ENCODE measurements at regions not wholly inside any gene's neighbourhood (a gene's known extent, or its start where the extent isn't known, plus 50 kb on each side); places are given as distances from the start of the nearest gene placed in this dataset.

DNA sequence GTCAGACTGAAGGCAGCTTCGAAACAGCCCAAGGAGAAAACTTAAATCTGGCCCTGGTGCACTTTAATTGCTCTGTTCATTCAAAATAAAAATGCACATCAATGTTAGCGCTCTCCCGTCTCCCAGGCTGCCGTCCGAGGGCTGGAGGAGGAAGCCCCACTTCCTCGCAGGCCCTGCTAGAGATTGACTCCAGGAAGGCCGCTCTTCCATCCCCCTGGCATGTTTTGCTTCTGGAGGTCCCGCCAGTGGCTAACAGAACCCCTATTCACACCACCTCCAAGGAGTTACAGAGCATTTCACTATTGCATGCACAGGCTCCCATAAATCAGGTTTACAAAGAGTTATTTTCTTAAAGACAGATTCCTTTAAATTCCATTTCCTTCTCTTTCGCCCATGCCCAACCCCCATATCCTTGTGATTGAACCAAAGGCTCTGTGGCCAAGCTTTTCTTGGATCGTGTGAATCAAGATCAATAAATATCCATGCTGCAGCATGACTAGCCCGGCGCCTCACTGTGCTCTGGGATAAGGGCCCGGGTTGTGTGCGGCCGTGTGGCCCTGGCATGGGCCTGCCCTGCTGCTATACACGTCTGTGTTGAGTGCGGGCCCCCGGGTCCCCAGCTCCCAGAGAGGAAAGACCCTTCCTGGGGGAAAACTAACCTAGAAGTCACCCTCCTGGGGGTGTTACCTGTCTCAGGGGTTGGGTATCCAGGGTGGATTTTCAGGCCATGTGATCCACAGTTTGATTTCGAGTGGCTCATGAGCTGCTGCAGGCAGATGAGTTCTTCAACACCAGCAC is 118.7 kb upstream of the GDF10 start:
- no peak for DNase-seq (ENCODE audit: low read depth, low spot score)
- H3K9ac ChIP-seq (ENCODE audit: insufficient read length, low read depth) = no peak overlapping the region
- H3K36me3 ChIP-seq (ENCODE audit: insufficient read depth, insufficient read length, low read length) = no peaks in the 10 kb centered on the region
- no peaks in the 10 kb centered on the region for H3K9me3 ChIP-seq (ENCODE audit: insufficient read depth, low read length)
- TF ChIP-seq SUZ12 (IDR thresholded peaks at IDR 0.05; ENCODE audit: extremely low read depth, insufficient read depth, insufficient read length) (no peak), YY1 (IDR thresholded peaks at IDR 0.05; ENCODE audit: insufficient read depth, insufficient read length) (no peak), ZNF274 (IDR thresholded peaks at IDR 0.05; ENCODE audit: low read depth, low read length) (no peak)
- H3K27me3 ChIP-seq (ENCODE audit: insufficient read depth, insufficient read length) = no peaks in the 10 kb centered on the region
- no peaks in the 10 kb centered on the region for H3K4me1 ChIP-seq (ENCODE audit: insufficient read depth, insufficient read length)
- no peak overlapping the region for H3K4me3 ChIP-seq (ENCODE audit: insufficient read length, low read depth)

GRCh38 chr10:47182934-47183703 is 116.9 kb upstream of the GDF10 start:
- H3K36me3 ChIP-seq (ENCODE audit: insufficient read depth, insufficient read length, low read length) = no peaks in the 10 kb centered on the region
- no peaks in the 10 kb centered on the region for H3K4me1 ChIP-seq (ENCODE audit: insufficient read depth, insufficient read length)
- DNase-seq (ENCODE audit: low read depth, low spot score) = no peak
- no peak for TF ChIP-seq YY1 (IDR thresholded peaks at IDR 0.05; ENCODE audit: insufficient read depth, insufficient read length)
- TF ChIP-seq ZNF274 (IDR thresholded peaks at IDR 0.05; ENCODE audit: low read depth, low read length) = no peak
- no peak for TF ChIP-seq SUZ12 (IDR thresholded peaks at IDR 0.05; ENCODE audit: extremely low read depth, insufficient read depth, insufficient read length)
- no peak overlapping the region for H3K4me3 ChIP-seq (ENCODE audit: insufficient read length, low read depth)
- H3K9me3 ChIP-seq (ENCODE audit: insufficient read depth, low read length) = no peaks in the 10 kb centered on the region
- no peaks in the 10 kb centered on the region for H3K27me3 ChIP-seq (ENCODE audit: insufficient read depth, insufficient read length)
- no peak overlapping the region for H3K9ac ChIP-seq (ENCODE audit: insufficient read length, low read depth)

GRCh38 chr10:47183704-47184041 is 116.3 kb upstream of the GDF10 start:
- no peak for DNase-seq (ENCODE audit: low read depth, low spot score)
- Histone ChIP-seq H3K36me3 (ENCODE audit: insufficient read depth, insufficient read length, low read length) (no peaks in the 10 kb centered on the region), H3K9ac (ENCODE audit: insufficient read length, low read depth) (no peak overlapping the region), H3K4me1 (ENCODE audit: insufficient read depth, insufficient read length) (no peaks in the 10 kb centered on the region), H3K4me3 (ENCODE audit: insufficient read length, low read depth) (no peak overlapping the region), H3K27me3 (ENCODE audit: insufficient read depth, insufficient read length) (no peaks in the 10 kb centered on the region), H3K9me3 (ENCODE audit: insufficient read depth, low read length) (peaks cover under 1% of the 10 kb centered on the region; the same call in 1 of the 2 replicates)
- no peak for TF ChIP-seq SUZ12 (IDR thresholded peaks at IDR 0.05; ENCODE audit: extremely low read depth, insufficient read depth, insufficient read length)

- H3K27me3 ChIP-seq (ENCODE audit: insufficient read depth, insufficient read length) = no peaks in the 10 kb centered on the region
These were observed 115.7 kb upstream of the GDF10 start for GRCh38 chr10:47184273-47184672.

GRCh38 chr10:47184724-47185330 is 115.2 kb upstream of the GDF10 start:
- Histone ChIP-seq H3K4me1 (ENCODE audit: insufficient read depth, insufficient read length) (no peaks in the 10 kb centered on the region), H3K9ac (ENCODE audit: insufficient read length, low read depth) (no peak overlapping the region), H3K9me3 (ENCODE audit: insufficient read depth, low read length) (peaks cover 12% of the 10 kb centered on the region; the same call in 1 of the 2 replicates), H3K4me3 (ENCODE audit: insufficient read length, low read depth) (no peak overlapping the region), H3K27me3 (ENCODE audit: insufficient read depth, insufficient read length) (no peaks in the 10 kb centered on the region), H3K36me3 (ENCODE audit: insufficient read depth, insufficient read length, low read length) (no peaks in the 10 kb centered on the region)
- TF ChIP-seq ZNF274 (IDR thresholded peaks at IDR 0.05; ENCODE audit: low read depth, low read length) = no peak
- no peak for TF ChIP-seq YY1 (IDR thresholded peaks at IDR 0.05; ENCODE audit: insufficient read depth, insufficient read length)
- TF ChIP-seq SUZ12 (IDR thresholded peaks at IDR 0.05; ENCODE audit: extremely low read depth, insufficient read depth, insufficient read length) = no peak
- no peak for DNase-seq (ENCODE audit: low read depth, low spot score)

More at GRCh38 chr10:47184273-47184672, 115.7 kb upstream of the GDF10 start:
- TF ChIP-seq ZNF274 (IDR thresholded peaks at IDR 0.05; ENCODE audit: low read depth, low read length) (no peak), SUZ12 (IDR thresholded peaks at IDR 0.05; ENCODE audit: extremely low read depth, insufficient read depth, insufficient read length) (no peak), YY1 (IDR thresholded peaks at IDR 0.05; ENCODE audit: insufficient read depth, insufficient read length) (no peak)
- no peaks in the 10 kb centered on the region for H3K4me1 ChIP-seq (ENCODE audit: insufficient read depth, insufficient read length)
- DNase-seq (ENCODE audit: low read depth, low spot score) = no peak
- H3K36me3 ChIP-seq (ENCODE audit: insufficient read depth, insufficient read length, low read length) = no peaks in the 10 kb centered on the region
- H3K4me3 ChIP-seq (ENCODE audit: insufficient read length, low read depth) = no peak overlapping the region
- H3K9ac ChIP-seq (ENCODE audit: insufficient read length, low read depth) = no peak overlapping the region
- H3K9me3 ChIP-seq (ENCODE audit: insufficient read depth, low read length) = peaks cover 7% of the 10 kb centered on the region; the same call in 1 of the 2 replicates

DNA sequence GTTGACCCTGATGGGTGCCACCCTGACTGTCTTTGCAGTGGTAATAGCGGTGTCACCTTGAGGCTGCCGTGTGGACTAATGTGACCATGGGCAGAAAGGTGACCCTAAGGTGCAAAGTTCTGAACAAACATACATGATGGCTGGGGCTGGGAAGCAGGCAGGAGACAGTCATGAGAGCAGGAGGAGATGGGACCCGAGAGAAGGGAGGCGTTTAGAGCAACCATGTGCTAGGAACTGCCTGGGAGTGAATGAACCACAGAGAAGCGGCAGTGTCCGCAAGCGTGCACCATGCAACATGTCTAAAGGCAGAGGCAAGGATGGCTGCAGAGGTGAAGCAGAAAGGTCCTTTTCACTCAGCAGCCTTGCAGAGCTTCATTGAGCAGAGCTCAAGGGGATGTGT is 113.1 kb upstream of the GDF10 start:
- H3K9me3 ChIP-seq (ENCODE audit: insufficient read depth, low read length) = peaks cover 16% of the 10 kb centered on the region; the same call in 1 of the 2 replicates
- H3K4me1 ChIP-seq (ENCODE audit: insufficient read depth, insufficient read length) = no peaks in the 10 kb centered on the region
- H3K36me3 ChIP-seq (ENCODE audit: insufficient read depth, insufficient read length, low read length) = no peaks in the 10 kb centered on the region
- TF ChIP-seq YY1 (IDR thresholded peaks at IDR 0.05; ENCODE audit: insufficient read depth, insufficient read length) = no peak
- TF ChIP-seq SUZ12 (IDR thresholded peaks at IDR 0.05; ENCODE audit: extremely low read depth, insufficient read depth, insufficient read length) = no peak
- no peak for TF ChIP-seq ZNF274 (IDR thresholded peaks at IDR 0.05; ENCODE audit: low read depth, low read length)
- no peak overlapping the region for H3K4me3 ChIP-seq (ENCODE audit: insufficient read length, low read depth)
- no peak for DNase-seq (ENCODE audit: low read depth, low spot score)
- no peak overlapping the region for H3K9ac ChIP-seq (ENCODE audit: insufficient read length, low read depth)
- H3K27me3 ChIP-seq (ENCODE audit: insufficient read depth, insufficient read length) = no peaks in the 10 kb centered on the region

DNA sequence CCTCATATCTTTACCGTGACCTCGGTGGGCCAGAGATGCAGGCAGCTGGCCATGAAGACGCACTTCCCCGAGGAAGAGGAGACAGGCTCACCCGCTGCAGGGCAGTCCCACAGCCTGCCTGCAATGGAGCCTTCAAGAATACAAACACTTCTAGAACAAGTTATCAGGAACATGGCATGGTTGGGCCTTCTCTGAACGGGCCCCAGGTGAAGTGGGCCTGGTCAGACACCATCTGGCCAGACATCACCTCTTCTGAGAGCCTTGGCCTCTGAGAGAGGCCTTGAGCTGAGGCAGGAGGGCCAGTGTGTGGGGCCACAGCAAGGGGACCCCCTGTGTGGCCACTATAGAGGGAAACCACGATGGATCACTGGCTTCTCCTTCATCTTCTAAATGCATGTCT is 112.4 kb upstream of the GDF10 start:
- TF ChIP-seq YY1 (IDR thresholded peaks at IDR 0.05; ENCODE audit: insufficient read depth, insufficient read length) (no peak), ZNF274 (IDR thresholded peaks at IDR 0.05; ENCODE audit: low read depth, low read length) (no peak), SUZ12 (IDR thresholded peaks at IDR 0.05; ENCODE audit: extremely low read depth, insufficient read depth, insufficient read length) (no peak)

More for the DNA sequence above, 112.4 kb upstream of the GDF10 start:
- H3K9me3 ChIP-seq (ENCODE audit: insufficient read depth, low read length) = peaks cover 16% of the 10 kb centered on the region; the same call in 1 of the 2 replicates
- DNase-seq (ENCODE audit: low read depth, low spot score) = no peak
- H3K27me3 ChIP-seq (ENCODE audit: insufficient read depth, insufficient read length) = no peaks in the 10 kb centered on the region
- no peak overlapping the region for H3K9ac ChIP-seq (ENCODE audit: insufficient read length, low read depth)
- no peak overlapping the region for H3K4me3 ChIP-seq (ENCODE audit: insufficient read length, low read depth)
- no peaks in the 10 kb centered on the region for H3K36me3 ChIP-seq (ENCODE audit: insufficient read depth, insufficient read length, low read length)
- H3K4me1 ChIP-seq (ENCODE audit: insufficient read depth, insufficient read length) = no peaks in the 10 kb centered on the region

All from NT2/D1 (cell line).